PC-3 (cell line): ENCODE measurements at regions not wholly inside any gene's neighbourhood (a gene's known extent, or its start where the extent isn't known, plus 50 kb on each side); places are given as distances from the start of the nearest gene placed in this dataset.

Experiments used
- ATAC-seq: fragments of 200-7000 bp; cut with Tn5 transposase; 2 replicates; pipeline ENCODE4 v1.9.1; 2020; ENCODE audit warnings: mild to moderate bottlenecking, moderate library complexity
- BruUV-seq: library from RNA; stranded (reverse); fragments of 400-500 nt; replicated peaks from 2 replicates; lab custom pipeline; 2021; lab: Mats Ljungman, UMichigan
- CTCF ChIA-PET: fragments of 300-600 bp; sonication (Branson Sonifier 250); formaldehyde crosslinking; loops from one replicate; lab custom pipeline; 2022; ENCODE audit warnings: antibody characterized with exemption; lab: Charles Lee
- POLR2A ChIA-PET: fragments of 300-600 bp; sonication (Branson Sonifier 250); formaldehyde crosslinking; loops from one replicate; lab custom pipeline; 2022; ENCODE audit warnings: antibody characterized with exemption; ENCODE audit not compliant: unreplicated experiment; lab: Charles Lee
- DNase-seq: peaks from one replicate; pipeline ENCODE4 v3.0.0-alpha.2; 2015
- H2AFZ ChIP-seq: fragments of 300-600 bp; sonication (generic); 2 replicates; pipeline ENCODE4 v1.6.0; 2016; ENCODE audit warnings: antibody characterized with exemption, low read length
- H3F3A ChIP-seq: fragments of 300-600 bp; sonication (generic); one replicate; pipeline ENCODE4 v1.6.0; 2017; ENCODE audit warnings: antibody characterized with exemption, low read length, control low read depth, mild to moderate bottlenecking; ENCODE audit not compliant: unreplicated experiment
- H3K27ac ChIP-seq: fragments of 300-600 bp; sonication (generic); 2 replicates; pipeline ENCODE4 v1.5.1; 2016; ENCODE audit warnings: mild to moderate bottlenecking, low read length
- H3K27me3 ChIP-seq: fragments of 300-600 bp; sonication (generic); 2 replicates; pipeline ENCODE4 v1.6.1; 2016; ENCODE audit warnings: low read length, mixed read lengths
- H3K36me3 ChIP-seq: fragments of 300-600 bp; sonication (generic); 2 replicates; pipeline ENCODE4 v1.6.1; 2016; ENCODE audit warnings: low read depth, mixed run types, low read length, mixed read lengths
- H3K4me1 ChIP-seq: fragments of 300-600 bp; sonication (generic); 2 replicates; pipeline ENCODE4 v1.5.1; 2016; ENCODE audit warnings: low read length; ENCODE audit not compliant: insufficient read depth
- H3K4me2 ChIP-seq: fragments of 300-600 bp; sonication (generic); 2 replicates; pipeline ENCODE4 v1.6.0; 2016; ENCODE audit warnings: low read length
- H3K4me3 ChIP-seq: fragments of 300-600 bp; sonication (generic); 2 replicates; pipeline ENCODE4 v1.5.1; 2016; ENCODE audit warnings: mild to moderate bottlenecking, low read length, mixed read lengths
- H3K79me2 ChIP-seq: fragments of 300-600 bp; sonication (generic); 2 replicates; pipeline ENCODE4 v1.6.1; 2017; ENCODE audit warnings: low read length, mixed read lengths
- H3K9ac ChIP-seq: fragments of 300-600 bp; sonication (generic); 2 replicates; pipeline ENCODE4 v1.6.0; 2016; ENCODE audit warnings: mild to moderate bottlenecking, low read length
- H3K9me2 ChIP-seq: fragments of 300-600 bp; sonication (generic); replicated peaks from 2 replicates; pipeline ENCODE4 v1.6.1; 2016; ENCODE audit warnings: mixed run types, low read length, mixed read lengths
- H3K9me3 ChIP-seq: fragments of 300-600 bp; sonication (generic); 2 replicates; pipeline ENCODE4 v1.6.1; 2016; ENCODE audit warnings: low read length, mixed read lengths
- H4K20me1 ChIP-seq: fragments of 300-600 bp; sonication (generic); 2 replicates; pipeline ENCODE4 v1.6.1; 2016; ENCODE audit warnings: low read length, mixed read lengths
- CTCF ChIP-seq: fragments of 300-600 bp; sonication (generic); conservative IDR thresholded peaks from 2 replicates; pipeline ENCODE4 v1.5.1; 2017; ENCODE audit warnings: antibody characterized with exemption, low read depth, mild to moderate bottlenecking, low read length
- EZH2 ChIP-seq: fragments of 300-600 bp; sonication (generic); IDR thresholded peaks from one replicate; pipeline ENCODE4 v1.6.1; 2017; ENCODE audit warnings: antibody characterized with exemption, mild to moderate bottlenecking, low read length; ENCODE audit not compliant: unreplicated experiment
- EZH2phosphoT487 ChIP-seq: fragments of 300-600 bp; sonication (generic); IDR thresholded peaks from 2 replicates; pipeline ENCODE4 v1.6.1; 2018; ENCODE audit warnings: mild to moderate bottlenecking, antibody characterized with exemption, low read length, borderline replicate concordance
- intact Hi-C: fragments of 100-400 bp; cut with micrococcal nuclease; formaldehyde crosslinking; loops from 2 replicates; pipeline ENCODE4 v1.9.0; 2023

DNA sequence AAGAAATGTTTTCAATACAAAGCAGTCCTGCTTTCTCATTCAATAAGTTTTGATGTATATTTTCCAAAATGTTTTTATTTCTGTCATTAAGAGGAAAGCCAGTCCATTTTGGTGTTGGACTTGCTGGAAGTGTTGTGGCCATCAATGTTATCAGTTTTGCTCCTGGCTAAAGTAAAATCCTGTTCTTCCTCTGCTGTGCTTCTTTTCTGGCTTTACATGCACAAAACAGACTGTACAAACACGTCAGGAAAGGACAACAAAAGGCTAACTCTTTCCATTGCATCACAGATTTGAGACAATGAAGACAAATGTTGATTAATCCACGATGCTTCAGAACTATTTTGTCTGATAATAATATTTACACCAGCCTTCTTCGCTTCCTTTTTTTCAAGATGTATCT is 735.4 kb downstream of the LTN1 start:
- Histone ChIP-seq H3K4me1 (peaks cover 21% of the 10 kb centered on the region), H2AFZ (no peak overlapping the region), H3K27ac (no peak overlapping the region), H3K27me3 (no peaks in the 10 kb centered on the region), H3K4me3 (no peak overlapping the region), H3K79me2 (no peaks in the 10 kb centered on the region), H3K9me3 (no peaks in the 10 kb centered on the region), H3K9ac (no peak overlapping the region), H3F3A (no peaks in the 10 kb centered on the region), H4K20me1 (no peaks in the 10 kb centered on the region), H3K36me3 (no peaks in the 10 kb centered on the region), H3K4me2 (no peak overlapping the region), H3K9me2 (no peaks in the 10 kb centered on the region)
- POLR2A ChIA-PET, result no interaction called here
- DNase-seq (no peak), ATAC-seq (no peak)
- no peak for TF ChIP-seq EZH2
- no peak for TF ChIP-seq EZH2phosphoT487
- no peak for TF ChIP-seq CTCF
- intact Hi-C loops, result no loop called here
- BruUV-seq, result no TSS peak
- CTCF ChIA-PET, result no interaction called here

DNA sequence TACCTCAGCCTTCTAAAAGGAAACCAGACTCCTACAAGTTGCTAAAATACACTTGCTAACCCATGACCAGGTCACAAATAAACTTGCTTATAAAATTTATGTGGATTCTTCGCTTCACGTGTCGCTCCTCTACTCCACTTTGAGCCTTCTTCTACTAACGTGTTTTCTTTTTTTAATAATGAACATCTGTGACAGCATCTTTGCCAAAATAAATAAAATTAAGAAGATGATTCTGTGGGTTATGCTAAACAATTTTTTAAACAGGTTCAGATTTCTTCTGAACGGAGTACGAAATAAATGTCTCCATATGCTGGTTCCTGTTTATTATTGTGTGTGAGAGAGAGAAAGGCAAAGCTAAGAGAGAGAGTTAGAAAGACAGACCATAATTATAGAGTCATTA is 735.8 kb downstream of the LTN1 start:
- no peak for TF ChIP-seq CTCF
- no peak for TF ChIP-seq EZH2phosphoT487
- no peak for TF ChIP-seq EZH2
- ATAC-seq, result no peak
- Histone ChIP-seq H3K9ac (no peak overlapping the region), H3K9me3 (no peaks in the 10 kb centered on the region), H2AFZ (no peak overlapping the region), H3K27ac (no peak overlapping the region), H3K9me2 (no peaks in the 10 kb centered on the region), H3K27me3 (no peaks in the 10 kb centered on the region), H3K79me2 (no peaks in the 10 kb centered on the region), H3F3A (no peaks in the 10 kb centered on the region), H3K4me1 (peaks cover 21% of the 10 kb centered on the region), H4K20me1 (no peaks in the 10 kb centered on the region), H3K4me3 (no peak overlapping the region), H3K4me2 (no peak overlapping the region), H3K36me3 (no peaks in the 10 kb centered on the region)
- no TSS peak for BruUV-seq
- POLR2A ChIA-PET, result no interaction called here
- CTCF ChIA-PET, result no interaction called here
- intact Hi-C loops, result no loop called here
- no peak for DNase-seq

DNA sequence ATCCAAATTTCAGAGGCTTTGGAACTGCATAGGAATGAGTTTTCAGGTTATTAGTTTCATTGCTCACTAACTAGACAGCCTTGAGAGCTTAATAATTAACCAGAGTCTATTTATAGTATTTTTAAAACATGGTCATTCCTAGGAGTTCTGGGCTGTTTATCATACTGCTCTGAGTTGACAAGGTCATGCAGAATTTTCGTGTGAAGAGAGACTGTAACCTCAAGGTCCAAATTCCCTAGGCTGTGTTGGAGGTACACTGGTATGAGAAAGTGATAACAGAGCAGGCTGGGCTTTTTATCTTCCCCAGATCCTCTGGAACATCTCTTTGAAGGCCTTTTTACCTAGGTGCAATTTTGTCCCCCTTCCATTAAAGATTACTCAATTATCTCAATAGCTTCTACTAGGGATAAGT is 736.3 kb downstream of the LTN1 start:
- CTCF ChIA-PET, result no interaction called here
- Histone ChIP-seq H3K79me2 (no peaks in the 10 kb centered on the region), H3K27me3 (no peaks in the 10 kb centered on the region), H3K4me1 (peaks cover 19% of the 10 kb centered on the region), H3K4me2 (no peak overlapping the region), H4K20me1 (no peaks in the 10 kb centered on the region), H3K4me3 (no peak overlapping the region), H3K27ac (no peak overlapping the region), H3K9me3 (no peaks in the 10 kb centered on the region), H3K9ac (no peak overlapping the region), H2AFZ (no peak overlapping the region), H3F3A (no peaks in the 10 kb centered on the region), H3K36me3 (no peaks in the 10 kb centered on the region), H3K9me2 (no peaks in the 10 kb centered on the region)
- no peak for TF ChIP-seq EZH2
- no peak for TF ChIP-seq EZH2phosphoT487
- POLR2A ChIA-PET, result no interaction called here
- BruUV-seq, result no TSS peak
- DNase-seq (no peak), ATAC-seq (no peak)
- intact Hi-C loops, result no loop called here
